Skeletal muscle satellite cell (primary cell): ENCODE measurements at regions not wholly inside any gene's neighbourhood (a gene's known extent, or its start where the extent isn't known, plus 50 kb on each side); places are given as distances from the start of the nearest gene placed in this dataset.

Experiments
- H3K27me3 ChIP-seq: 2 replicates; pipeline ENCODE4 v1.7.0; 2013; ENCODE audit warnings: low read length; ENCODE audit not compliant: control insufficient read depth, insufficient read depth
- H3K36me3 ChIP-seq: 2 replicates; pipeline ENCODE4 v1.7.0; 2013; ENCODE audit warnings: mild to moderate bottlenecking, control low read depth, low read length; ENCODE audit not compliant: insufficient read depth
- H3K4me1 ChIP-seq: 2 replicates; pipeline ENCODE4 v1.7.0; 2013; ENCODE audit warnings: low read length; ENCODE audit not compliant: control insufficient read depth, insufficient read depth
- H3K4me2 ChIP-seq: 2 replicates; pipeline ENCODE4 v1.7.0; 2013; ENCODE audit warnings: mild to moderate bottlenecking, low read length
- H3K4me3 ChIP-seq: 2 replicates; pipeline ENCODE4 v1.7.0; 2013; ENCODE audit warnings: low read length
- H3K9ac ChIP-seq: 2 replicates; pipeline ENCODE4 v1.7.0; 2013; ENCODE audit warnings: mild to moderate bottlenecking, low read depth, low read length, moderate library complexity
- H3K9me3 ChIP-seq: replicated peaks from 2 replicates; pipeline ENCODE4 v1.7.0; 2013; ENCODE audit warnings: mild to moderate bottlenecking, control low read depth, low read length

DNA sequence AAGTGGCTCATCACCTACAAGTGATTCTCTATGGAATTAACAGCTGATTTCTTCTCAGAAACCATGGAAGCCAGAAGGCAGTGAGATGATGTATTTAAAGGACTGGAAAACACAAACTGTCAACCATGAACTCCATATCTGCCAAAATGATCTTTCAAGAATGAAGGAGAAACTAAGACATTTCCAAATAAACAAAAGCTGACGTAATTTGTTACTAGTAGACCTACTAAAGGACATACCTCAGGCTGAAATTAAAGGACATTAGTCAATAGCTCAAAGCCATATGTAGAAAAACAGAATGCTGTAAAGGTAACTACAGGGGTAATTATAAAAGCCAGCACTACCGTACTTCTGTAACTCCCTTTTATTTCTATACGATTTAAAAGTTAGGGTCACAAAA lies 129.4 kb upstream of the TMEM45B start:
- Histone ChIP-seq H3K27me3 (peaks cover 37% of the 10 kb centered on the region), H3K9me3 (no peaks in the 10 kb centered on the region), H3K4me1 (no peaks in the 10 kb centered on the region), H3K9ac (no peak overlapping the region), H3K36me3 (no peaks in the 10 kb centered on the region), H3K4me3 (no peak overlapping the region), H3K4me2 (no peak overlapping the region)

DNA sequence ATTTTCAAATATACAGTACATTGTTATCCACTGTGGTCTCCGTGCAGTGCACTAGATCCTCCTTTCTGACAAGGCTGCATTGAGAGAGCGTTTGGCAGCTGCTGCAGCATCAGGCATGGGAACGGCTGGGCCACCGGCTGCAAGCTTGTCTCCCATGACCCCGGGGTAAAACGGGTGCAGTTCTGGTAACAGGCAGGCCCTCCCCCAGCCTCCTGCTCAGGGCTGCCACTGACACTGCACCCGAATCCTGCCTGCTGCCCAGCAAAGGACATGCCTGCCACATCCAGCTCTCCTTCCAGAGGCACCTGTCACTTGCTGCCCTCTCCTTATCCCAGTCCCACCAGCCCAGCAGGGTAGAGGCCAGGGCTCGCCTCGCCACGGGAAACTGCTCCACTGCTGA lies 124.5 kb upstream of the TMEM45B start:
- Histone ChIP-seq H3K4me2 (no peak overlapping the region), H3K4me3 (no peak overlapping the region), H3K4me1 (peaks cover 4% of the 10 kb centered on the region), H3K9me3 (no peaks in the 10 kb centered on the region), H3K36me3 (no peaks in the 10 kb centered on the region), H3K9ac (no peak overlapping the region), H3K27me3 (peaks cover 34% of the 10 kb centered on the region)

DNA sequence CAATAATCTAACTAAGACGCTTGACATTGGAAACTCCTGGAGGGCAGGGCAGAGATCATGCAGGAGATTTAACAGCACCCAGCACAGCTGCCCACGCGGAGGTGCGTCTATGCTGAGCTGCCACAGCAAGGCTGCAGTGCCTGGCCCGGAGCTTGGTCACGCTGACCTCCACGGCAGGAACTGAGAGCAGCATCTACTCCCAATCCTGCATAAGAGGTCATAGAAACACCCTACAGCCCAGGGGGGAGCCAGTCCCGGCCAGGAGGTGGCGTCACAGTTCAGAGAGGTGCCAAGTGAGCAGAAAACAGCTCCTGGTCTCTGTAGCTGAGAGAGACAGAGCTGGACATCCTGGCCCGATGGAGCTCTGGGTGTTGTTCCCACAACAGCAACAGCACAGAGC lies 121.1 kb upstream of the TMEM45B start:
- Histone ChIP-seq H3K4me1 (peaks cover 4% of the 10 kb centered on the region), H3K4me2 (no peak overlapping the region), H3K9me3 (no peaks in the 10 kb centered on the region), H3K9ac (no peak overlapping the region), H3K27me3 (peaks cover 35% of the 10 kb centered on the region), H3K4me3 (no peak overlapping the region), H3K36me3 (no peaks in the 10 kb centered on the region)

DNA sequence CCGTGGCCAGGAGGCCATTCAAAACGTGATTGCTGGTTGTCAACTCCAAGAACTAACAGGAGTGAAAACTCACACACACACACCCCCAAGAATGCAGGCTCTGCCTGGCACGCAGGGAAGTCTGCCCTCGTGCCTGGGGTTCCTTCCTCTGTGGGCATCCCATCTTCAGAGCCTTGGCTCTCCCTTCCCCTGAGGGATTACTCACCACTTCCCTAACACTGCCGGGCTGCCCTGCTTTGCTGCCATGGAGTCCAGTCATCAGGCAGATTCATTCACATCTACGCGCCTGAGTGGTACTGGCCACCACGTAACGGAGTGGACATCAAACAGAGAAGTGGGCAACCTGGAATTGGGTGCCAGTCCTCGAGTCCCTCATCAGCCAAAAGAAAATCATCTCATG lies 120.7 kb upstream of the TMEM45B start:
- H3K4me2 ChIP-seq: no peak overlapping the region
- no peaks in the 10 kb centered on the region for H3K36me3 ChIP-seq
- no peaks in the 10 kb centered on the region for H3K9me3 ChIP-seq
- peaks cover 35% of the 10 kb centered on the region for H3K27me3 ChIP-seq
- H3K4me1 ChIP-seq: peaks cover 4% of the 10 kb centered on the region
- H3K4me3 ChIP-seq: no peak overlapping the region
- H3K9ac ChIP-seq: no peak overlapping the region

DNA sequence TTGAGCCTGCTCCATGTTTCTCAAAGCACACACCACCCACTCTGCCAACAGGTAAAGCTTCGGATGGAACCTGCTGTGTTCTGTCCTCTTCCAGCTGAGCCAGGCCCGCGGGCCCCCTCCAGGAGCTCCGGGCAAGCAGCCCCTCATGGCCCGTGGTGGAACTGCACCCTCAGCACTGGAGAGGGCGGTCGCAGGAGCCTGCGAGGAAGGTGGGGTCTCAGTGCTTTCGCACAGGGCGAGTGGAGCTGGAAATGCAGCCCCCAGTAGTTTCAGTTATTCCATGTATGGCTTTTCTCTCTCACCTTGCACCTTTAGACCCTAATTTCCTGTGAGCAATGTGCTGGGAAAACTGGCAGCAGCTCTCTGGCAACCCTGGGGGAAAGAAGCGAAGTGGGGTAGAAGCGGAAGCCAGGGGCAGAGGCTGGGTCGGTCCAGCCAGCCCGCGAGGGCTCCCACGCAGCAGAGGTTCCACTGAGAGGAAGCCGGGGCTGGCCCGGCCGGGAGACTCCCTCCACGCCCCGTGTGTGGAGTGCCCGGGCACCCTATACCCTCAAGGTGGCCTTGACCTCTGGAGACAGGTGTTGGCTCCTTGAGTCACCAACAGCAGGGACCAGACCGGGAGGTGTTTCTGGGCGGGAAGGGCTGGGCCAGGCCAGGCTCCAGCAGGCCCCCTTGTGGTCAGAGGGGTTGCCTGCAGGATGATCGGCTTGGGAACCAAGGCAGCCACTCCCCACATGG lies 119.9 kb upstream of the TMEM45B start:
- peak overlapping the region; percentile 51 for H3K4me3 ChIP-seq
- no peak overlapping the region for H3K9ac ChIP-seq
- H3K27me3 ChIP-seq: peaks cover 30% of the 10 kb centered on the region
- H3K9me3 ChIP-seq: no peaks in the 10 kb centered on the region
- peaks cover 4% of the 10 kb centered on the region for H3K4me1 ChIP-seq
- H3K36me3 ChIP-seq: no peaks in the 10 kb centered on the region
- peak overlapping the region; percentile 68 for H3K4me2 ChIP-seq

DNA sequence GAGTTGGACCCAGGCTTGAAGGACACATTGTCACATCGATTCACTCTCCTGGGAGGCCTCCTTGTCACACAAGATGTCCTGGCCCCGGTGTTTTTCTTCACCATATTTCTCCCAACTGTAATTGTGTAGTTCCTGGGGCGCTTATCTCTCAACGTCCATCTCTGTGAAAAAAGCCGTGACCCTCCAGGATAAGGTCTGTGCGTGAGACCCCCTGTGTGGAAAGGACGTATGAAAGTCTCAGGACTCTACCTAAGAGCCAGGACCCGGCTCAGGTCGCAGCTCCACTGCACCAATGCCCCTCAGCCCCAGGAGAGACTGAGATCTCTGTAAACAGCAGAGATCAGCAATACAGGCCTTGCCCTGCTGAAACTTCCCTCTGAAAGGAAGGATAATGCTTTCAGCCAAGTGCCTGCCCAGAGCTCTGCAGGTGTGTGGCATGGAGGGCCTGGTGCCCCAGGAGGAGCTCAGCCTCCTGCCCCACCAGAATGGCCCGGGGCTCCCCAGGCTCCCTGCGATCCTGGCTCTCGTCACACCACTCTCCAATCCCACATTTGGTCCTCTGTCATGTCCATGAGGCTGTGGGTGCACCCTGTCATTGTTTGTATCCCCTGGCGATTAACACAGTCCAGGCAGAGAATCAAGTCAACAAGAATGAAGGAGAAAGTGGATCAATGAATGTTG lies 119.2 kb upstream of the TMEM45B start:
- Histone ChIP-seq H3K27me3 (peaks cover 25% of the 10 kb centered on the region), H3K36me3 (no peaks in the 10 kb centered on the region), H3K4me2 (no peak overlapping the region), H3K4me3 (no peak overlapping the region), H3K4me1 (peaks cover 4% of the 10 kb centered on the region), H3K9ac (no peak overlapping the region), H3K9me3 (no peaks in the 10 kb centered on the region)

DNA sequence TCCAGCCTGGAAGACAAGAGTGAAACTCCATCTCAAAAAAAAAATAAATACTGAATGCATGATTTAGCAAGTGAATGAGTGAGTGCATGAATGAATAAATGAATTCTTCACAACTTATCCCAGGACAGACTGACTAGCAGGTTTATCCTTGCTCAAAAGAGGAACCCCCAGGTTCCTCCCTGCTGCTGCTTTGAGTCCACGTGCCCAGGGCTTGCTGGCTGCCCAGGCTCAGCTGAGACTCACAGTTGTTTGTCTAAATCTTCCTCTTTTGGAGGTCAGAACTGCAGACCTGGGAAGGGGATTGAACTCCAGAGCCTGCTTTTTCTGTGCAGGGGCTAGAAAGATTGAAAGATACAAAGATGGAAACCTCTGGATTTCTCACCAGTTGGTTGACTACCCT lies 117.4 kb upstream of the TMEM45B start:
- Histone ChIP-seq H3K4me2 (no peak overlapping the region), H3K4me3 (no peak overlapping the region), H3K9me3 (no peaks in the 10 kb centered on the region), H3K27me3 (peaks cover 38% of the 10 kb centered on the region), H3K4me1 (peaks cover 4% of the 10 kb centered on the region), H3K36me3 (no peaks in the 10 kb centered on the region), H3K9ac (no peak overlapping the region)

DNA sequence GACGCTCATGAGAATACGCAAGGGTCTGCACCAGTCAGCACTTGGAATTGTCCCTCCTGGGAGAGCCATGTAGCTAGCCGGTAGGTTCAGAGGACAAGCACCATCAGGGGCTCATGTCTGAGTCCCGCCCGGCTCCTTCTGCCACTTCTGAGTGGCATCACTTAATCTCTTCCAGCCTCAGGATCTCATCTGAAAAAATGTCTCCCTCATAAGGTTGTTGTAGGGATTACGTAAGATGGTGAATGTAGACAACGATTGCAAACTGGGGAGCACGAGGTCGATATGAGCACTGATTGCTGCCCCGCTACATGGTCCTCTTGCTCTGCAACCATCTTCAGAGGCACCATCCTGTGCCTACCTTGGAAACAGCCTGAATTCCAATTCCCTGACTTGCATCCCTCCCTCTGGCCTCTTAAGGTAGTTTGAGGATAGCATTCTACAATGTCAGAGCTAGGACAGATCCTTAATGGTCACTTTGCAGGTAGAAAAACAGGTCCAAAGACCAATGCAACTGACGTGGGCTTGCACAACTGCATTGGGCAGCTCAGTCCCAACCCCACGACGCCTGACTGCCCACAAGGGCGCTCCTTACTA lies 115.8 kb upstream of the TMEM45B start:
- Histone ChIP-seq H3K4me3 (no peak overlapping the region), H3K9ac (no peak overlapping the region), H3K9me3 (no peaks in the 10 kb centered on the region), H3K36me3 (no peaks in the 10 kb centered on the region), H3K27me3 (peaks cover 49% of the 10 kb centered on the region), H3K4me1 (peaks cover 4% of the 10 kb centered on the region), H3K4me2 (no peak overlapping the region)

DNA sequence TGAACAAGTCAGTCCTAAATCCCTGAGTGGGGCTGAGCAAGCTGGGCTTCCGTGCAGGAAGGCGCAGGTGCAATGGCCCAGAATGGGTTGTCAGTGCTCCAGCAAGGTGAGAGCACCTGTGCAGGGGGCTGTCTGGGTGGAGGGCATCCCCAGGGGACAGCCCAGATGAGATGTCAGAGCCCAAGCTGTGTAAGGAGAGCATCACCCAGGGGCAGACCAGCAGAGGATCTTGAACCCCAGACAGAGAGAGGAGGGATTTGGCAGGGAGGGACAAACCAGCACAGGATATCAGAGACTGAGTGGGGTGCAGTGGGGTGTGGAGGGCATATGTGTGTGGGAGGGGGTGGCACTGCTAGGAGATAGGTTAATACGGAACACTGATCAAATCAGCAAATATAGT lies 114.9 kb upstream of the TMEM45B start:
- peaks cover 3% of the 10 kb centered on the region for H3K4me1 ChIP-seq
- H3K4me2 ChIP-seq: no peak overlapping the region
- H3K9ac ChIP-seq: no peak overlapping the region
- H3K9me3 ChIP-seq: no peaks in the 10 kb centered on the region
- H3K4me3 ChIP-seq: no peak overlapping the region
- H3K27me3 ChIP-seq: peaks cover 47% of the 10 kb centered on the region
- no peaks in the 10 kb centered on the region for H3K36me3 ChIP-seq

DNA sequence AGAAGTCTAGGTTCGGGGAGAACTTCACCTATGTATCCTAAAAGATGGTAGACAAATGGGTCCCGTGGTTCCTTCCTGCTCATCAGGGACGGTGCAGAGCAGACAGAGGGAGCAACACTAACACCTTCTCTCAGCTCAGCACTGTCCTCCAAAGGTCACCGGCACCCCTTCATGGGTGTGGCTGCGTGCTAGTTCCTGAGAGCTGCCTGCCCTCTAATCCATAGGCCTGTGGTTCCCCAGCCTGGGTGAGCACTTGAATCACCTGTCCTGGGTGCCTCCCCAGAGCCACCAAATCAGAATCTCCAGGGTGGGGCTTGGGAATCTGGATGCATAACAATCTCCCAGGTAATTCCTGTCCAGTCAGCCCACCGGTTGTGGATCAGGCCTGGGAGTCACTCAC lies 113.9 kb upstream of the TMEM45B start:
- no peak overlapping the region for H3K4me3 ChIP-seq
- no peaks in the 10 kb centered on the region for H3K36me3 ChIP-seq
- no peaks in the 10 kb centered on the region for H3K9me3 ChIP-seq
- H3K4me1 ChIP-seq: no peaks in the 10 kb centered on the region
- no peak overlapping the region for H3K4me2 ChIP-seq
- peaks cover 43% of the 10 kb centered on the region for H3K27me3 ChIP-seq
- H3K9ac ChIP-seq: no peak overlapping the region

DNA sequence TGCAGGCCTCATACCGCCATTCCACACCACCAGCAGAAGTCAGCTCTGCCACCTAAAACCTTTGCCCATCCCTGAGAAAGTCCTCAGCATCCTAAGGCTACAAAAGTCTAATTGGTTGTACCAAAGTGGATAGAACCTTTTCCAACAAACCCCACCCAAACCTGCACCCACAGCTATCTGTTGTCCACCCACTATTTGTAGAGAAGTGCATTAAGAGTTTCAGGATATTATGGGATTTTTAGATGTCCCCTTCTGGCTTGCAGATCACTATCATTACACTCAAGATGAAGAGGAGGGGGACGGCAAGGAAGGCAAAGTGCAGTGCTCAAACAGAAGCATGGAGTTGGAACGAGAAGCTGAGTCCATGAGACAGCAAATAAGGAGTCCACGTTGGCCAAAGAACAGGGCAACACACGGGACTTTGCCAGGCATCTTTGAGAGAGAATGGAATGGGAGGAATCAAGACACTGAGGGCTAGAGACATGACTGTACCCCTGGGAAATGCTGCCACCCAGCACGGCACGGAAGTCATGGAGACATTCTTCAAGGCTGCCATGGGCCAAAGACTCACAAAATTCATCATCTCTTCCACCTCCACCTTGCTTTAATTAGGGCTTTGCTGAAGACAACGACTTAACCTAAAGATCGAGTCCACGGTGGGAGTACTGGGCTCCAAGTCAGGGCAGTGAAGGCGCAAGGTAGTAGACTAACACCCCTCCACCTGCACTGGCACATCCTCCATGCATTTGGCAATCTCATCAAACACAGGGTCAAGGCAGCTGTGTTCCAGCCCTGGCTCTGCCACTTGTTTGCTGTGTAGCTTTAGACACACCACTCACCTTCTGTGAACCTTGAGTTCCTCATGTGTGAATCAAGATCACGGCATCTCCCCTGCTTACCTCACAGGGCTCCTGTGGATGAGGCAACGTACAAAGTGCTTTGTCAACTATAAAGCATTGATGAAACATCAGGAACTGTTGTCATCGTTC lies 112.9 kb upstream of the TMEM45B start:
- Histone ChIP-seq H3K4me3 (no peak overlapping the region), H3K9me3 (no peaks in the 10 kb centered on the region), H3K4me1 (no peaks in the 10 kb centered on the region), H3K9ac (no peak overlapping the region), H3K36me3 (no peaks in the 10 kb centered on the region), H3K4me2 (no peak overlapping the region), H3K27me3 (peaks cover 33% of the 10 kb centered on the region)
